ENCODE measurements at regions not wholly inside any gene's neighbourhood (a gene's known extent, or its start where the extent isn't known, plus 50 kb on each side); places are given as distances from the start of the nearest gene placed in this dataset.

- Histone ChIP-seq H3K79me2 (ENCODE audit: insufficient read depth, low read length) (no peaks in the 10 kb centered on the region), H3K4me3 (replicated peaks in 1 of 3; ENCODE audit: insufficient read depth in 1 of 3, low read depth in 2 of 3, low read length in 3 of 3) (no peak overlapping the region), H2AFZ (ENCODE audit: low read length) (no peak overlapping the region), H3K9ac (ENCODE audit: insufficient read depth, low read depth, low read length) (no peak overlapping the region), H3K27ac (ENCODE audit: extremely low read length, insufficient read depth, low read length) (no peak overlapping the region), H3K4me2 (ENCODE audit: low read depth, low read length) (no peak overlapping the region), H3K36me3 (replicated peaks in 1 of 2; ENCODE audit: control insufficient read depth in 1 of 2, insufficient read depth in 2 of 2, low read length in 2 of 2) (no peaks in the 10 kb centered on the region), H4K20me1 (ENCODE audit: insufficient read depth, low read length) (no peaks in the 10 kb centered on the region), H3K9me3 (ENCODE audit: low read length) (peaks cover 5% of the 10 kb centered on the region), H3K4me1 (ENCODE audit: insufficient read depth, low read length) (no peaks in the 10 kb centered on the region), H3K27me3 (ENCODE audit: control insufficient read depth in 1 of 2, insufficient read depth in 2 of 2, low read length in 2 of 2) (no peaks in the 10 kb centered on the region)
- BruUV-seq (replicated peaks) = no TSS peak
- no peak for ATAC-seq
- 83% methylated on average over 1 of the region's 12 CpGs for WGBS (ENCODE audit: low lambda C conversion rate)
- intact Hi-C loops (cut with micrococcal nuclease; ENCODE audit: unreplicated experiment) = no loop called here
- no peak for DNase-seq (ENCODE audit: low spot score)
- CTCF ChIA-PET (ENCODE audit: low intra/inter-chr PET ratio, low total read pairs) = no interaction called here
- TF ChIP-seq ZNF326 (CRISPR knock-in tag; IDR thresholded peaks at IDR 0.05; ENCODE audit: borderline replicate concordance) = no peak
- FAIRE-seq = no peak
- POLR2A ChIA-PET = no interaction called here
- in situ Hi-C loops (cut with HindIII; ENCODE audit: extremely low pct_ligation_motif_present, low pct_unique_long_range_greater_than_20kb) = no loop called here
Measured at GRCh38 chr6:103677290-103677689, 1182.4 kb downstream of the HACE1 start.

GRCh38 chr6:103675807-103676406, 1183.8 kb downstream of the HACE1 start:
- no peaks in the 10 kb centered on the region for H3K4me1 ChIP-seq (ENCODE audit: insufficient read depth, low read length)
- FAIRE-seq = no peak
- peaks cover 5% of the 10 kb centered on the region for H3K9me3 ChIP-seq (ENCODE audit: low read length)
- POLR2A ChIA-PET = no interaction called here
- no peaks in the 10 kb centered on the region for H3K79me2 ChIP-seq (ENCODE audit: insufficient read depth, low read length)
- H3K27ac ChIP-seq (ENCODE audit: extremely low read length, insufficient read depth, low read length) = no peak overlapping the region
- H3K36me3 ChIP-seq (replicated peaks in 1 of 2; ENCODE audit: control insufficient read depth in 1 of 2, insufficient read depth in 2 of 2, low read length in 2 of 2) = no peaks in the 10 kb centered on the region
- intact Hi-C loops (cut with micrococcal nuclease; ENCODE audit: unreplicated experiment) (no loop called here), in situ Hi-C loops (cut with HindIII; ENCODE audit: extremely low pct_ligation_motif_present, low pct_unique_long_range_greater_than_20kb) (no loop called here)
- DNase-seq (ENCODE audit: low spot score) = no peak
- H3K27me3 ChIP-seq (ENCODE audit: control insufficient read depth in 1 of 2, insufficient read depth in 2 of 2, low read length in 2 of 2) = no peaks in the 10 kb centered on the region
- 4% methylated on average over 1 of the region's 1 CpG for WGBS (ENCODE audit: low lambda C conversion rate)
- no peaks in the 10 kb centered on the region for H4K20me1 ChIP-seq (ENCODE audit: insufficient read depth, low read length)
- peak overlapping the region; percentile 19 for H2AFZ ChIP-seq (ENCODE audit: low read length)
- CTCF ChIA-PET (ENCODE audit: low intra/inter-chr PET ratio, low total read pairs) = no interaction called here
- no peak for ATAC-seq
- peak overlapping the region; percentile 24; the same call in 1 of the 2 replicates for H3K4me2 ChIP-seq (ENCODE audit: low read depth, low read length)
- TF ChIP-seq ZNF563 (CRISPR knock-in tag; IDR thresholded peaks at IDR 0.05) = no peak
- no peak for TF ChIP-seq ZNF83 (CRISPR knock-in tag; IDR thresholded peaks at IDR 0.05; ENCODE audit: borderline replicate concordance)
- TF ChIP-seq MNT (IDR thresholded peaks at IDR 0.05) = no peak
- no peak for TF ChIP-seq ZNF850 (CRISPR knock-in tag; conservative IDR thresholded peaks at IDR 0.05)
- H3K9ac ChIP-seq (ENCODE audit: insufficient read depth, low read depth, low read length) = no peak overlapping the region
- no TSS peak for BruUV-seq (replicated peaks)
- peak overlapping the region in 1 of 3 experiments; percentile 3; a peak in 1 of 6 replicates for H3K4me3 ChIP-seq (replicated peaks in 1 of 3; ENCODE audit: insufficient read depth in 1 of 3, low read depth in 2 of 3, low read length in 3 of 3)

Data from HepG2 (cell line).